ENCODE measurements at regions not wholly inside any gene's neighbourhood (a gene's known extent, or its start where the extent isn't known, plus 50 kb on each side); places are given as distances from the start of the nearest gene placed in this dataset.

- H3K4me1 ChIP-seq (replicated peaks in 1 of 2): no peaks in the 10 kb centered on the region
- H3K27me3 ChIP-seq: no peaks in the 10 kb centered on the region
- no peak overlapping the region for H3K27ac ChIP-seq
- DNase-seq: no peak
- WGBS, 4 donors: 68 to 93% (median 89%) methylated on average over 1 of the region's 1 CpG
- no peaks in the 10 kb centered on the region for H3K36me3 ChIP-seq (replicated peaks in 1 of 2)
- TF ChIP-seq CTCF (IDR thresholded peaks at IDR 0.05): no peak
- TF ChIP-seq POLR2A (IDR thresholded peaks at IDR 0.05): no peak
- H3K4me3 ChIP-seq: no peak overlapping the region
- H3K9me3 ChIP-seq (replicated peaks in 1 of 3): no peaks in the 10 kb centered on the region
- intact Hi-C loops (cut with DNase I): no loop called here
Observed at GRCh38 chr14:86039176-86039575, 509.2 kb downstream of the FLRT2 start.

GRCh38 chr14:86038387-86039042 is 508.6 kb downstream of the FLRT2 start:
- peak; percentile 17 to 65 (median 47) for DNase-seq
- Histone ChIP-seq H3K27ac (no peak overlapping the region), H3K9me3 (replicated peaks in 1 of 3) (no peaks in the 10 kb centered on the region), H3K36me3 (replicated peaks in 1 of 2) (no peaks in the 10 kb centered on the region), H3K4me1 (replicated peaks in 1 of 2) (no peaks in the 10 kb centered on the region), H3K4me3 (no peak overlapping the region), H3K27me3 (no peaks in the 10 kb centered on the region)
- TF ChIP-seq POLR2A (IDR thresholded peaks at IDR 0.05): no peak
- TF ChIP-seq CTCF (IDR thresholded peaks at IDR 0.05): peak; percentile 26 to 60 (median 56)
- 68 to 95% (median 73%) methylated on average over 2 to 4 of the region's 4 CpGs for WGBS, 4 donors
- intact Hi-C loops (cut with DNase I): no loop called here

- peak in 2 of 6 experiments; percentile 6 to 23 for TF ChIP-seq CTCF (IDR thresholded peaks at IDR 0.05)
- TF ChIP-seq POLR2A (IDR thresholded peaks at IDR 0.05): no peak
- Histone ChIP-seq H3K9me3 (replicated peaks in 1 of 3) (no peaks in the 10 kb centered on the region), H3K4me1 (replicated peaks in 1 of 2) (no peaks in the 10 kb centered on the region), H3K4me3 (no peak overlapping the region), H3K27me3 (no peaks in the 10 kb centered on the region), H3K36me3 (replicated peaks in 1 of 2) (no peaks in the 10 kb centered on the region), H3K27ac (no peak overlapping the region)
- intact Hi-C loops (cut with DNase I): no loop called here
- WGBS, 4 donors: 36 to 66% (median 55%) methylated on average over 2 of the region's 2 CpGs
- DNase-seq: peak in 1 of 7 donors; percentile 1
Observed at GRCh38 chr14:86035882-86036281, 505.9 kb downstream of the FLRT2 start.

- Histone ChIP-seq H3K27ac (no peak overlapping the region), H3K9me3 (replicated peaks in 1 of 3) (no peaks in the 10 kb centered on the region), H3K4me1 (replicated peaks in 1 of 2) (no peaks in the 10 kb centered on the region), H3K36me3 (replicated peaks in 1 of 2) (no peaks in the 10 kb centered on the region), H3K27me3 (no peaks in the 10 kb centered on the region), H3K4me3 (no peak overlapping the region)
- no peak for DNase-seq
- WGBS, 4 donors: 63 to 90% (median 83%) methylated on average over 1 of the region's 1 CpG
- intact Hi-C loops (cut with DNase I): no loop called here
- no peak for TF ChIP-seq POLR2A (IDR thresholded peaks at IDR 0.05)
- TF ChIP-seq CTCF (IDR thresholded peaks at IDR 0.05): no peak
Observed at GRCh38 chr14:86027990-86028389, 498.0 kb downstream of the FLRT2 start.

Measured in adrenal gland (tissue), 9 donors.